HUES48 (cell line): ENCODE measurements at regions not wholly inside any gene's neighbourhood (a gene's known extent, or its start where the extent isn't known, plus 50 kb on each side); places are given as distances from the start of the nearest gene placed in this dataset.

ENCODE experiments used
- H3K27ac ChIP-seq: one replicate; pipeline ENCODE4 v1.7.0; 2013; ENCODE audit warnings: low read depth, low read length, inconsistent platforms
- H3K27me3 ChIP-seq: 2 replicates; pipeline ENCODE4 v1.6.1; 2013; ENCODE audit warnings: mild to moderate bottlenecking, low read length; ENCODE audit not compliant: control insufficient read depth, insufficient read depth
- H3K36me3 ChIP-seq: 2 replicates; pipeline ENCODE4 v1.6.1; 2013; ENCODE audit warnings: low read length; ENCODE audit not compliant: control insufficient read depth, insufficient read depth
- H3K4me1 ChIP-seq: 2 replicates; pipeline ENCODE4 v1.6.1; 2013; ENCODE audit warnings: mild to moderate bottlenecking, low read length; ENCODE audit not compliant: control insufficient read depth, insufficient read depth
- H3K4me3 ChIP-seq: 2 replicates; pipeline ENCODE4 v1.5.1; 2013; ENCODE audit warnings: mild to moderate bottlenecking, low read depth, low read length
- H3K9ac ChIP-seq: 2 replicates; pipeline ENCODE4 v1.6.1; 2013; ENCODE audit warnings: mild to moderate bottlenecking, low read depth, low read length, moderate library complexity
- H3K9me3 ChIP-seq: 2 replicates; pipeline ENCODE4 v1.6.1; 2013; ENCODE audit warnings: low read length; ENCODE audit not compliant: control insufficient read depth, insufficient read depth

DNA sequence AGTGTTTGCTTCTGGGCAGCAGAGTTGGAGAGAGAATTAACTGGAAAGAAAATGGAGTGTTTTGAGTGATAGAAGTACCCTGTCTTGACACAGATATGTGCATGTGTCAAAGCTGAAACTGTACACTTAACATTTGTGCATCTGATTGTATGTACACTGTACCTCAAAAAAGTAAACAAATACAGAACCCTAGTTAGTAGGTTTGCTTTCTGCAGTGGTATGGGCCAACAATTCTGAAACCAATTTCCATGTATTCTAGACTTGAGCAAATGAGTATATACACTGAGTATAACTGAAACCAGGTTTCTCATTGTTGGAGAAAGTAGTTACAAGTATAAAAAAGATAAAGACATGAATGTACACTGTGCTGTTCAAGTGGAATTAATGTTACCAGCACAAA, 52.4 kb downstream of the ELAPOR2 start:
- H3K4me1 ChIP-seq = peaks cover 20% of the 10 kb centered on the region
- no peak overlapping the region for H3K4me3 ChIP-seq
- H3K36me3 ChIP-seq = no peaks in the 10 kb centered on the region
- no peaks in the 10 kb centered on the region for H3K9me3 ChIP-seq
- H3K27me3 ChIP-seq = no peaks in the 10 kb centered on the region
- no peak overlapping the region for H3K27ac ChIP-seq
- H3K9ac ChIP-seq = no peak overlapping the region

DNA sequence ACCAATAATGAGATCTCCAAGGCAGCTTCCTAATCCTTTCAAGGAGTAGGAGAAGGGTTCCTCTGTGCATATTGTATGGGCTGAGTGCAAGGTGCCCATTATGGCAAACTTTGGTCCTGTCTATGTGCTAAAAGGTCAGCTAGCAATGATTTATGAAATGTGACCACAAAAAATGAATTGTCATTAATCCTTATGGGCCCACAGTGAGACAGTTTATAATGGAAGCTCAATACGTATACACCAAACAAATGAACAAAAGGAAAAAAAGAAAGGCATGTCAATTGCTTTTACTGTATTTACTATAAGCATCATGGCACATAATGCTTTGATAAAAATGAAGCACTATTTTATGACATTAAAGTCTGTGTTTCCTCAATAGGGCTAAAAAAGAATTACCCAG, 54.5 kb downstream of the ELAPOR2 start:
- no peak overlapping the region for H3K4me3 ChIP-seq
- no peak overlapping the region for H3K9ac ChIP-seq
- no peaks in the 10 kb centered on the region for H3K27me3 ChIP-seq
- peaks cover 32% of the 10 kb centered on the region for H3K4me1 ChIP-seq
- H3K9me3 ChIP-seq = no peaks in the 10 kb centered on the region
- no peaks in the 10 kb centered on the region for H3K36me3 ChIP-seq
- no peak overlapping the region for H3K27ac ChIP-seq

DNA sequence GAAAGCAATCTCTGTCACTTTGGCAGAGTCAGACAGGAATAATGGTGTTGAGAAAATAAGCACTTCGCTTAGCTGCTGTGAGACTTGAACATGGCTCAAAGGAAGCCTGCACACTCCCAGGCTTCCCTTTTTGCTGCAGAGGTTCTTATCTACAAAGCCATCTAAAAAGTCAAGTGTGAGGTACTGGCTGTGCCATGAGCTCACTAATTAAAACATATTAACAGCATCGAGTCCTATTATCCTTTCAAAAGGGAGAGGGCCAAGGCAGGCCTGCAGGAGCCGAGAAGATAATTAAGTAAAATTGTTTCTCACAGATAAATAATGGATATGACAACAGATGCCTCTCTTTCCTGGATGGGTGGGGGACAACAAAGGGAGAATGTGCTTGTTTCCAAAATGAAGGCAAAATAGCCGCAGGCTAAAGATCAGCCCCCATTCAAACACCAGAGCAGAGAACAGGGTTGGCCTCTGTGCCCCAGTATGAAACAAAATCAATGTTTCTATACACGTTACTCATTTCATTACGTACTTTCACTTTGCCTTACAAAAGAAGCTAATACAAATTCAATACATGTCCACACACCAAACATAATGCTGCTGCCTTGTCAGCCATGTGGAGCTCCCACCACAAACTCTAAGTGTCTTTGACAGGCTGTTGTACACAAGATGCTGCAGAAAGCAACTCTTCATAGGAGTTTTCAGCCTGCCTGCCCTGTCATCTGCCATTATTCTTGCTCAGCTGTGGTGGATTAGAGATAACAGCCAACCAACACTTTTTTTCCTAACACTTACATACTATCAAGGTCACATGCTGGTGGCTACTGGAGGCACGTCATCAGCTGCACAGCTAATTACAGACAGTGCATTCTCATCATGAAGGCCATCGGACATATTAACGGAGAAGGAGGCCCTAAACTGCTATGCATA, 55.3 kb downstream of the ELAPOR2 start:
- Histone ChIP-seq H3K4me1 (peaks cover 34% of the 10 kb centered on the region), H3K27ac (no peak overlapping the region), H3K9ac (no peak overlapping the region), H3K27me3 (no peaks in the 10 kb centered on the region), H3K4me3 (no peak overlapping the region), H3K36me3 (no peaks in the 10 kb centered on the region), H3K9me3 (no peaks in the 10 kb centered on the region)

DNA sequence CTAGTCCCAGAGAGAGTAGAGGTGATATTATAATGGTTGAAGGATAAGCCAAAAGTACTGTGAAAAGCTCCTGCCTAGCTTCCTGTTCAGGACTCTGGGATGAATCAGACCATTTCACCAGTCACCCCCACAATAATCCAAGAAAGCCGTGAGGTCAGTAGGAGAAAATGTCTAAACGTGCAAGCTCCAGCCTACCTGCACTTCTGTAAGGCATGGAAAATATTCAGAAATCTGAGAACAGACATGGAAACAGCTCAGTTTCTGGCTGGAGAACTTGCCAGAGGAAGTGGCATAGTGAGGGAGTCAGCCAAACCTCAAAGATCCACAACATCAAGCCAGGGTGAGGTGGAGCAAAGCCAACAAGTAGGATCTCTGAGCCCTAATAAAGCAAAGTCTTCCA, 58.2 kb downstream of the ELAPOR2 start:
- no peaks in the 10 kb centered on the region for H3K27me3 ChIP-seq
- H3K9me3 ChIP-seq = no peaks in the 10 kb centered on the region
- no peak overlapping the region for H3K27ac ChIP-seq
- H3K4me1 ChIP-seq = peaks cover 31% of the 10 kb centered on the region
- no peak overlapping the region for H3K9ac ChIP-seq
- no peaks in the 10 kb centered on the region for H3K36me3 ChIP-seq
- no peak overlapping the region for H3K4me3 ChIP-seq

DNA sequence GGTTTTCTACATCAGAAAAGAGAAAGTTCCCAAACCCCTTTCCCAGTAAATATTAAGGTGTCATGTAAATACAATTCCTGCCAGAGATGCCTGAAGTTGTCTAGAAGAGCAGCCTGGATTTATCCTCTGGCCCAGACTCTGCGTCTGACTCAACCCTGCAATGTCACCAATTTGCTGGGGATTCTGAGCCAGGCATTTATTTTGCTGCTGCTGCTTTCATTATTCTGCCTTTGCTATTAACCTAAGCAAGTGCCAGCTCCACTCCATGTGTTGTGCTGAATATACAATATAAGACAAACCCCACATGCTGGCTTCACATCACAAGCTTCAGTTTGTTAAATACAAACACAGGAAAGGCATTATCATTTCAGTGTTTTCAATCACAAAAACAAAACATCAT, 59.1 kb downstream of the ELAPOR2 start:
- H3K9ac ChIP-seq = no peak overlapping the region
- H3K9me3 ChIP-seq = no peaks in the 10 kb centered on the region
- H3K27ac ChIP-seq = no peak overlapping the region
- H3K27me3 ChIP-seq = no peaks in the 10 kb centered on the region
- H3K4me3 ChIP-seq = no peak overlapping the region
- H3K36me3 ChIP-seq = no peaks in the 10 kb centered on the region
- peaks cover 31% of the 10 kb centered on the region for H3K4me1 ChIP-seq

DNA sequence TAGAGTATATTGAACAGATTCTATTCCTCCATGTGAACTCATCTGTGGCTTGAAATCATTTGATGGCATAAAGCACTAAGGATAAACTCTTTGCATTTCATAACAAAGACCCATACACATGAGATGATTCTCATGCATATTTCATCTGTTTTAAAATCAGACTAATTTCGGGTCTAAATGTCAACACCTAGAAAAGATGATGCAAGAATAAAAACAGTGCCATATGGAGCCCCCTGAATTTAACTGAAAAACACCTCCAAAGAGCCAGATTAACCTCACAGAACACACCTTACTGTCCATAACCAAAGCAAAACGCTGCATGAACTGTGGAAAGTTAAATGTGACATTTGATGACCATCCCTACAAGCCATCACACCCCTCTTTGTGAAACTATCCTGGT, 59.7 kb downstream of the ELAPOR2 start:
- Histone ChIP-seq H3K27me3 (no peaks in the 10 kb centered on the region), H3K9ac (no peak overlapping the region), H3K36me3 (no peaks in the 10 kb centered on the region), H3K4me1 (peaks cover 31% of the 10 kb centered on the region), H3K4me3 (no peak overlapping the region), H3K27ac (no peak overlapping the region), H3K9me3 (no peaks in the 10 kb centered on the region)

DNA sequence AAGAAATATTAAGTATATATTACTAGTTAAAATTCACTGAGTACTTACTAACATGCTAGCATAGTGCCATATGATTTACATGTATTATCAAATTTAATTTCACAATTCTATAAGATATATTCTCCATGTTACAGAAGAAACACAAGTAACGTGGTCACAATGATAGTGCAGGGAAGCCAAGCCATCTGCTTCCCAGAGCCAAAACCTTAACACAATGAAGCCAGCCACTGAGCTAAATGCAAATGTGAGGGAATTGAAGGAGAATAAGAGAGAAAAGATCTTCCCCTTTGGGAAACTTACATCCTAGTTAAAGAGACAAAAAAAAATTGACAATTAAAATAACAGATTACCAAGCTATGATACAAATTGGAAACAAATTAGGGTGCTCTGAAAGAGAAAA, 63.6 kb downstream of the ELAPOR2 start:
- H3K9me3 ChIP-seq = no peaks in the 10 kb centered on the region
- no peaks in the 10 kb centered on the region for H3K27me3 ChIP-seq
- no peak overlapping the region for H3K27ac ChIP-seq
- no peak overlapping the region for H3K9ac ChIP-seq
- H3K4me3 ChIP-seq = no peak overlapping the region
- H3K36me3 ChIP-seq = no peaks in the 10 kb centered on the region
- H3K4me1 ChIP-seq = peaks cover 12% of the 10 kb centered on the region

DNA sequence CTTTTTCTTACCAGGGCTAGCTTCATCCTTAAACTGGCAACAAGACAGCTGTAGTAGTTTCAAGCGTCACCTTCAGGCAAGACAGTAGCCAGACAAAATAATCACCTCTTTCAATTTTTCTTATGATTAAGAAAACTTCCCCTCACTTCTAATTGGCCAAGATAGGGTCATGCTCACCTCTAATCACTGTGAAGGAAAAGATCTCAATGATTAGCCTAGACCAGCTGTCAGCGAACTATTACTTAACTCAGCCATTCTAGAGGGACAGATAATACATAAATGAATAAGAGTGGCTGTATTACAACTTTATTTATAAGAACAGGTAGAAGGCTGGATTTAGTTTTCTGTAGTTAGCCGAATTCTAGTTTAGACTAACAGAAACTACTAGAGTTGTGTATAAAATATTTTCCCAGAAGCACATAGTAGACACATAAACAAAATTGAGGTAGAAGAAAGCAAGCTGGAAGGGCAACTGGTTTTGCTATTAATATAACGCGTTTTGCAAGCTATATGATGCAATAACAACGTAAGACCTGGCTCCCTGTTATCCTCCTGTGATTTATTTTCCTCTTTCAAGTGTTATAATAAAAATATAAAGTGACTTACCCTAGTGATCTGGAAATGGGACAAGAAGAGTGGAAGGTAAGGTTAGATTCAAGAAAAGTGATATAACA, 64.3 kb downstream of the ELAPOR2 start:
- Histone ChIP-seq H3K9ac (no peak overlapping the region), H3K9me3 (no peaks in the 10 kb centered on the region), H3K27ac (no peak overlapping the region)

DNA sequence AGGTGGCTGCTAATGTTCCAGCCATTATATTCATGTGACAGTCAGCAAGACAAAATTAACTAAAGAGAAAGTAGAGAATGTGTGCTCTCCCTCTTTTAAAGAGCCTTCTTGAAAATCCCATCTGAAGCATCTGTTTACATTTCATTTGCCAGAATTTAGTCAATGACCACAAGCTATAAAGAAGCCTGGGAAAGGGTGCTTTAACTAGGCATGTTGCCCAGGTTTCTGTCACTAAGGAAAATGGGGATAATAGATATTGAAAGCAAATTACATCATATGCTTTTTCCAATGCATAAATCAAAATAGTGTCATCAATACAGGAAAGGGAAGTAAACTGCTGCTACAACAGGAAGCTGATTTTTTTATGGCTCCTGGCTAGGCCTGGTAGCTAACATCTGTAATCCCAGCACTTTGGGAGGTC, 67.7 kb downstream of the ELAPOR2 start:
- H3K4me3 ChIP-seq = no peak overlapping the region
- no peaks in the 10 kb centered on the region for H3K27me3 ChIP-seq
- H3K9ac ChIP-seq = no peak overlapping the region
- no peaks in the 10 kb centered on the region for H3K36me3 ChIP-seq
- H3K4me1 ChIP-seq = no peaks in the 10 kb centered on the region; the same call in none of the 2 replicates
- peaks cover 3% of the 10 kb centered on the region; the same call in 1 of the 2 replicates for H3K9me3 ChIP-seq
- no peak overlapping the region for H3K27ac ChIP-seq

More for the DNA sequence above, 64.3 kb downstream of the ELAPOR2 start:
- Histone ChIP-seq H3K4me3 (no peak overlapping the region), H3K4me1 (peaks cover 6% of the 10 kb centered on the region), H3K36me3 (no peaks in the 10 kb centered on the region), H3K27me3 (no peaks in the 10 kb centered on the region)

DNA sequence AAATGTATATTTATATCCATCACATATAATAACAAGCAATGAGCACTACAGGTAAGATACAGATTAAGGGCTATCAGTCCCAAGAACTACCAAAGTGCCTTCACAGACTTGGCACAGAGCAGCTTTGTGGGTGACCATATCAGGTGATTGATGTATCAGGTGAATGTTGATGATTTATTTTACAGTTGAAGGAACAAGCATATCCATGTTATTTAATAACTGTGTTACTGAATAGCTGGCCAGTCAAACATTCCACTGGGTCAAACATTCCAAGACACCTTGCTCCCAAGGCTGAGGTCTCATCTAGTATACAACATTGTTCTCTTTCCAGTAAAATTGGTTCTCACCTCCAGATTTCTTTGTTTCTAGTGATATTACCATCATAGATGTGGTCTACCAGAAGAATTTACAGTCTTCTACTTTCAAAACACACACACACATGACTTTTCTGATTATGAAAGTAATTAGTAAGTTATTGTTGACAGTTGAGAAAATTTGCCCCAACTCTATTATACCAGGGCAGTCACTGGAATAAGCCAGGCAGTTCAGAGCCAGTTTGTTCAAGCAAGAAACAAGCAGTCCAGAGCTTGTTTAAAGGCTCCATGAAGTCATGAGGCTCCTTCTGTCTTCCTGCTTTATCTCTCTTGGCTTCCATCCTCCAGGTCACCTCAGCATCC, 68.2 kb downstream of the ELAPOR2 start:
- H3K9me3 ChIP-seq = peaks cover 3% of the 10 kb centered on the region; the same call in 1 of the 2 replicates
- H3K27ac ChIP-seq = no peak overlapping the region
- H3K4me1 ChIP-seq = no peaks in the 10 kb centered on the region; the same call in none of the 2 replicates
- H3K9ac ChIP-seq = no peak overlapping the region
- no peak overlapping the region for H3K4me3 ChIP-seq
- no peaks in the 10 kb centered on the region for H3K36me3 ChIP-seq
- no peaks in the 10 kb centered on the region for H3K27me3 ChIP-seq
